NCI-H774 (cell line): ENCODE measurements at regions not wholly inside any gene's neighbourhood (a gene's known extent, or its start where the extent isn't known, plus 50 kb on each side); places are given as distances from the start of the nearest gene placed in this dataset.
A peak's percentile ranks its signal among the peaks of the same experiment; 100 is the strongest.

Source experiments
- DNase-seq: peaks from one replicate; lab custom pipeline; 2025; lab: John Stamatoyannopoulos, UW

DNA sequence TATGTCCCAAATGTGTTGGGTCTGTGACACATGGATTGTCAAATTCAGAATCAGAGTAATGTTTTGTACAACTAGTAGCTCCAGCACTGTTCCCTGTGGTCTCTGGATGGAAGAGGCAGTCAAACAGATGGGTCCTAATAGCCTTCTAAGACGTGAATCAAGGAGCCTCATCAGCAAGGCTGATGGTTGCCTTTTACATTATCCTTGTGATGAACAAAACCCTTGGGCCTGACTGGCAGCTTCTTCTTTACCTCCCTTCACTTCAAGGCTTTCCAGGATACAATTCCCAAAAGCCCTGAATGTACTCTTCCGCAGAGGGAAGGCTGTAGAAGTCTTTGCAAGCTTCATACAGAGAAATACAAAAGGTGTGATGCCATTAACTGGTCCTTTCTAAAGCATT, 633.3 kb downstream of the USP25 start:
- no peak for DNase-seq

DNA sequence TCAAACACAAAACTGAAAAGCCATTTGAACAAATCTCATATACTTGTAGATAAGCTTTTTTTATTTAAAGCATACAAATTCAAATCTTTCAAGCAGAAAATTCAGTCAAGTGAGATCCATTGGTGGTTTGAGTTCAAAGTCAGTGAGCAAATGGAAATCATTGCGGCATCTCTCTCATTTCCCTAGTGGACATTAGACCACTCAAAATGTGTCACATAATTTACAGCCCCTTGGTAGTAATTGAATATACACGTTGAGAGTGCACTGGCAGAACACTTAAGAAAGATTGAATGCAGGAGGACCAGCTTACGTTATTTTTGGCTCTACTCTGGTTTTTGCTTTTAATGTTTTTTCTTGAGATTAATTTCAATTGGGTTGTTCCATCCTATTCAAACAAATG, 633.7 kb downstream of the USP25 start:
- DNase-seq = no peak

DNA sequence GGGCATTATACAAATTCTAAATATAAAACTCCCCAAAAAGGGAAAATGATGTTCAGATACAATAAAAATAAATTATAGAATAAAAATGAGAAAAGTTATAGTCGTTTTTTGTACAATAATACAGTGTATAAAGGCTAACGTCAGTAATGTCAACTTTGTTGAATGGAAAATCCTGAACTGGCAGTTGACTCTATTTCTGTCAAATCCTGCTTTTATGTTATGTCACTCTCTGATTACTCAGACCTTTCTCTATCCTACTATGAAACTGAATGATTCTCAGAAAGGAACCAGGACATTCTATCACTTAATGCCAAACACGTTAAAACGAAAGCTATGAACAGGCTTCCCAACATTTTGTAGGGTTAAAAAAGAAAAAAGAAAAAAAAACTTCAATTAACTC, 636.4 kb downstream of the USP25 start:
- no peak for DNase-seq

DNA sequence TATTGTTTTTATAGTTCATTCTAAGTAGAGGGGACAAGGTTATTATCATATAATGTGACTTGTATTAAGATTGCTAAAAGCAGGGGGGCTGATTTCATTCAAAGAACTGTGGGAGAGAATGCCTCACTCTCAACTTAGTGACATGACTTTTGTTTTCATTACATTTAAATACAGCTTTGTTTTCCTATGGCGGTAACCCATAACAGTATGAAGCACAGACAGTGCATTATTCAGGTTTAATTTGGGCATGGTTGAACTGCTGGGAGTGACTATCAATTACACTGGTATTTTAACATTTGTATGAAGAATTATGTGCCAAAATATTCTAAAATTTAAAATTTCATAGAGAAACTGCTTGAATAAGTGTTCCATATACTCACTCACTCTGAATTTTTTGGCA, 637.3 kb downstream of the USP25 start:
- no peak for DNase-seq

DNA sequence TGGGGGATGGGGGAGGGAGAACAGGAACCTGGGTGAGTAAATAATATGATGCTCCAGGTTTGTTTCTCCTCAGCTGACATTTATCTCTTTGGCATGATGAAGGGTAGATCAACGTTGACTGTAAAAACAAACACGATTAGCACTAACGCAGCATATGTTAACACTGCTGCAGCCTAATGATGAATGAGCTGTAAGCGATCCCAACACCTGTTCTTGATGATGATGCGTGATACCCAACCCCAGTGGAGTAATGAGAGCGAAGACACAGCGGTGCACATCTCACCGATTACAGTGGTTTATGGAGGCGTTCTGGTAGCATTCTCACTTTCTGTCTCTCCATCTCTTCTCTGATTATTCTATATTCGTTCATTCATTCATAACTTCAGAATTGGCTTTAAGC, 640.4 kb downstream of the USP25 start:
- DNase-seq = peak; percentile 20

DNA sequence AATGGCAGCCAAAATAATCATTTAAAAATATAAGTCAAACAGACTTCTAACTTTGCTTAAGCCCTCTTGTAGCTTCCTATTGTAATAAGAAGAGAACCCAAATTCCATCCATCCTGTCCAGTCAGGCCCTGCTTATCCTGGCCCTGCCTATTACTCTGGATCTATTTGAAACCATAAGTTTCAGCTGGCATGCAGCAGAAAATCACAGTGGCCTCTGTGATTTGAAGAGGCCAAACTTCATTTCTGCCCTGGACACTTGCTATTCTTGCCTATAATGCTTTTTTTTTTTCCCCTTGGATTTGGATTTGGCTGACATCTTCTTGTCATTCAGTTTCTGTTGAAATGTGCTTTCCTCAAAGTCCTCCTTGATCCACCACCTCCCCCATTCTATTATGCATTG, 642.8 kb downstream of the USP25 start:
- DNase-seq = no peak

DNA sequence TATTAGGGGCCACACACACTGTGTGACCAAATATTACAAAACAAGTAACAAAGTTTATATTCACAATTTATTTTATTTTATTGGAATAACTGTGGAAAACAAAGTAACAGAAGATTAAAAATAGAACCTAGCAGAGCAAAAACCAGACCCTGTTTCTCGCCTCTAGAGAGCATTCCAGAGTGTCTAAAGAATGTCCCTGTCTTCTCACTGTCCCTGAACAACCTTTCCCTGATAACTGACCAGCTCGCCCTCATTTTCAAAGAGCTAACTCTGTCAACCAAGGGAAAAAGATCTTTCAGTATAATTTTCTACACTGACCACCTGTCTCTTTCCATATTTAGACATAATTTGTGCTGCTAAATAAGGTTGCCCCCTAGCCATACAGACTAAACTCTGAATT, 646.9 kb downstream of the USP25 start:
- DNase-seq = no peak

DNA sequence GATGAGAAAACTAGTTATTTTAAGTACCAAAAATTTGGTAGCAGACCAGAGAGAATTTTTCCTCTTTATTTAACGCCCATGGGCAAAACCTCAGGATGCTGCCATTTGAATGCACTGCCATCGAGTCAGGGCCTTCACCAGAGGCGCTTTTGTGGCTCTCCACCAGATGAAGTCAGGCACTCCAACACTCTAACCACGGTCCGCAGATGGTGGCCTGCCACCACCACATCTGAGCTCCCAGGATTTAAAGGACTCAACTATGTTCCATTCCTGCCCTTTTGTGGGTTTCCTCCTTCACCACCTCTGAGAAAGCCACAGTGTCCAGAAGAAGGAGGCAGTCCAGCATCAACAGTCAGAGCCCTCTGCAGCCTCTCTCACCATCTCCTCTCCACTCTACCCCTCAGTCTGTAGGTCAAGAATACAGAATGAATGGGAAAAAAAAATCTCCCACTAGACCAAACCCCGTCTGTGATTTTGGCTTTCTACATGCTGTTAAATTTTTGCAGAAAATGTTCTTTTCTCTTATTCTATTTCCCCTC, 647.4 kb downstream of the USP25 start:
- no peak for DNase-seq

DNA sequence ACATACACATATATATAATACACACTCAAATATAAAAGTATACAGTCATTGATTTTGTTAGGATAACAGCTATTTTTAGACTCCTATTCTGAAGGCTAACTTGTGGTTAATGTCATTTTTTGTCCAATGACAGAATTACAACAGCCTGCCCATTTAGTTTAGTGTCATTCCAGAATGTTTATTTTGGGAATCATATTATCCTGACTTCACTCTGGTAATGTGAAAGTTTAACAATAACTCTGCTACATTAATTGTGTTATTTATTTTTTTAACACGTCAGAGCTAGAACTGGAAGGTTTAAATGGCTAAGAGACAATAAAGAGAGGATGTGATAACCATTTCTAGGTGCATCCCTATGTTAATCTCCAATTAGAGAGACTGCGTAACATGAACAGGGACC, 648.1 kb downstream of the USP25 start:
- DNase-seq = no peak

DNA sequence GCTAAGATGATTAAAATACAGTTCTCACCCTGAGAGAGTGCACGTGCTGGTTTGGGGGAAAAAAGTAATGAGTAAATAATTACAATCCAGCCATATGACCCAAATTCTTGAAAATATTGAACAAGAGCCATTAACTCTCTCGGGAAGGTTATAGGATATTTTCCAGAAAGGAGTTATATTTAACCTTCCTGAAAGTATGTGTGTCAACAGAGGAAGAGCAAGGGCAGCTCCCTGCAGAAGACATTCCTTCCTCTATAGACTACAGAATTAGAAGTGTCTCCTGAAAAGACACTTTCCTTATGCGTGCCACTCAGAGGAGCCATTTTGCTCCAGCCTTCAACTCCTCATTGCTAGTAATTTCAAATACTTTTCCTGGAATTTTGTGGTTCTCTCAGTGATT, 648.7 kb downstream of the USP25 start:
- no peak for DNase-seq

DNA sequence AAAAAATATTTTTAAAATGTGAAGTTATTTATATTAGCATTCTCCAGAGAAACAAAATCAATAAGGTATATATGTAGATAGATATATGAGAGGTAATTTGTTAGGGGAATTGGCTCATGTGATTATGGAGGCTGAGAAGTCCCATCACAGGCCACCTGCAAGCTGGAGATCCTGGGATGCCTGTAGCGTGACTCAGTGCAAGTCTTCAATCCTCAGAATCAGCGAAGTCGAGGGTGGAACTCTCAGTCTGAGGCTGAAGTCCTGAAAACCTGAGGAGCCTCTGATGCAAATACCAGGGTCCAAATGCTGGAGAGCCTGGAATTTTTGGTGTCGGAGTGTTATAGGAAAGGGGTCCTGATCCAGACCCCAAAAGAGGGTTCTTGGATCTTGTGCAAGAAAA, 658.5 kb downstream of the USP25 start:
- no peak for DNase-seq

DNA sequence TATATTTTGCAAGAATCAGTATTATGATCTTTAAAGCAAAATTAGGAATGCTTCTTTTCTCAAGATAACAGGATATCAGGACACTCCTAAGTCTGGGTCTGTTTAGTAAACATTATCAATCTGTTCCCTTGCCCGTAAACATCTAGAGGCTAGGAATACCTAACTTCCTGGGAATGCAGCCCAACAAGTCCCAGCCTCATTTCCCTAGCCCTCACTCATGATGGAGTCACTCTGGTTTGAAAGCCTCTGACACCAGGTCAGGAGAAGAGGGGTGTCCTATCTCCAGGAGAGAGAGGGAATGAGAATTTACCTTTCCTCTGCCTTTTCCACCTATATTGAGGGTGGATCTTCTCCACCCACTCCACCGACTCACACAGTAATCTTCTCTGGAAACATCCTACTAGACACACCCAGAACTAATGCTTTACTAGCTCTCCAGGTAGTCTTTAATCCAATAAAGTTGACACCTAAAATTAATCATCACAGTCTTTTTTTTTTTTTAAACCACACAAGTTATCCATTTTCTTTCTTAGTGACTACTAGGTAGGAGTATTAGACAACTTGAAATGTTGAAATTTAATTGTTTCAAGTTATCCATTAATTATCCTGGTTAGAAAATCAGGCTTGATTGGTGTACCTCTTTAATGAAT, 659.3 kb downstream of the USP25 start:
- no peak for DNase-seq

DNA sequence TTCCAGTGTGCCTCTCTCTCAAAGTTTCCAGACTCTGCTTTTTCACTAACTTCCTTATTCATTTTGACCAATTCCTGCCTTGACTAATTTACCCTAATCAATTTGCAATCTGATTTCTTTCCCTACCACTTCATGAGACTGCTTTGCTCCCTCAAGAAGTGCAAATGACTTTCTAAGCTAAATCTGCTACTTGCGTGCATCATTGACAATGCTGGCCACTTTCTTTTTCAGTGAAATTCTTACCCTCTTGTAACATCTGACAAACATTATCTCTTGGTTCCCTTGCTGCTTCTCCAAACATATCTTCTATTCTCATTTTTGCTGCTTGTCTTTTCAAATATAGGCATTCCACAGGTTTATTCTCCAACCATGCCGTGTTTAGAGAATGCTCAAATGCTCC, 659.9 kb downstream of the USP25 start:
- no peak for DNase-seq

DNA sequence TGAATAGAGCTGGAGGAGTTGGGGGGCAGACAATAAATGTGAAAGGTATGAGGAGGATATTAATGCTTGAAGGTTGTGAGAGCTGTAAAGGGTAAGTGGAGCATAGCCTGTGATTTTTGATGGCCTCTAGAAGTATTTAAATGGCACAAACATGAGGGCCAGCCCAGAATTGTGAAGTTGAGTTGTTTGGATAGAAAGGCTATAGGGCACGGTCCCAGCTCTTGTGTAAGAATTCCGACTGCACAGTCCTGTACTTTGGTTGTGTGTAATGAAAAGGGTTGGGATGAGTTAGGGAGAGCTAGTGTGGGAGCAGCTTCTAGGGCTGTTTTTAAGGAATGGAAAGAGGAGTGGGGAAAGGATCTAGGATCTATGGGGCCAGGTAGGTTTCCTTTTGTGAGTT, 665.5 kb downstream of the USP25 start:
- DNase-seq = no peak

DNA sequence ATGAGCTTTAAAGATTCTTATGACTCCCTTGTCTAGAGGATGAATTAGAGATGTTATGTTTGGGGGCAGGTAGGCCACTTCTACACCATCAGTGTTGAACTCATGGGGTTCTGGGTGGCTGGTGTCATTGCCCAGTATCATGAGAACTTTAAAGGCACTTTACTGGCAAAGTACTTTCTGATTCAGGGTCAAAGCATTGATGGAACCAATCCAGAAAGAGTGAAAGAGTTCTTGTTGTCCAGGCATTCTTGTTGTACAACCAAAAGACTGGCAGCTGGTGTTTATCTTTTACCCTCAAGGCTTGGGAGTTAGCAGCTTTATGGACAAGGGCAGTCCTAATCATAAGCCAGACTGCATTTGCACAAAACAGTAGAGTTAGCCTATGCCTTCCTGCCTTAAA, 673.0 kb downstream of the USP25 start:
- no peak for DNase-seq

DNA sequence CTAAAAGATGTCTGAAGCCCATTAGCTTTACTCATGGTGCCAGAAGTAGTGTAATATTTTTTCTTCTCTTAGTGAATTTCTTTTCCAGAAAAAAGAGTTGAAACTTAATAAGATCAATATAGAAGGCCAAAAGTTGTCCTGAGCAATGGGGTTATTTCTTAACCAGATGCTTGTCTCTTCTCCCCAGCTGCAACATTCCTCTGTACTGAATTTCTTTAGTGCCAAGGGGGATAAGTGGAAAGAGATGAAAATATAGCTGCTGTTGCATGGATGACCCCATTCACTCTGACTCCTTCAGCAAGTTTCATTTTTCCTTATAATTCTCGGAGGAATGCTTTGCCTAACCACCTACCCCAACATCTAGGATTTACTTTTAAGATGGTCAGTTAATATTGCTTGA, 675.0 kb downstream of the USP25 start:
- DNase-seq = no peak

DNA sequence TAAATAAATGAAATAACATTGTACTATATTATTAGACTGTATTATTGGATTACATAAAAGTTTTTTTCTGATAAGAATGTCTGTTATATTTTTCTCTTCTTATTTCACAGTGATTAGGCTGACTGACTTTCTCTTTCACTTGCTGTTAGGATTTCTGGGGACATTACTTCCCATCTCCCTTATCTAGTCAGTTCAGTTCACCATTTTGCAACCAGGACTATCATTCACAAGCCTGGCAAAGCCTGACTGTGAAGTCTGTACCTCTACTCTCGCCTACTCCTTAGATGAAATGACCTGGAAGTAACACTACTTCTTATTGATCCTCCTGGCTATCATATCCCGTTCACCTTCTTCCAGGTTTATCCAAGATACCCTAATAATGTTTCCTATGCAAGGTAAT, 676.6 kb downstream of the USP25 start:
- DNase-seq = no peak

DNA sequence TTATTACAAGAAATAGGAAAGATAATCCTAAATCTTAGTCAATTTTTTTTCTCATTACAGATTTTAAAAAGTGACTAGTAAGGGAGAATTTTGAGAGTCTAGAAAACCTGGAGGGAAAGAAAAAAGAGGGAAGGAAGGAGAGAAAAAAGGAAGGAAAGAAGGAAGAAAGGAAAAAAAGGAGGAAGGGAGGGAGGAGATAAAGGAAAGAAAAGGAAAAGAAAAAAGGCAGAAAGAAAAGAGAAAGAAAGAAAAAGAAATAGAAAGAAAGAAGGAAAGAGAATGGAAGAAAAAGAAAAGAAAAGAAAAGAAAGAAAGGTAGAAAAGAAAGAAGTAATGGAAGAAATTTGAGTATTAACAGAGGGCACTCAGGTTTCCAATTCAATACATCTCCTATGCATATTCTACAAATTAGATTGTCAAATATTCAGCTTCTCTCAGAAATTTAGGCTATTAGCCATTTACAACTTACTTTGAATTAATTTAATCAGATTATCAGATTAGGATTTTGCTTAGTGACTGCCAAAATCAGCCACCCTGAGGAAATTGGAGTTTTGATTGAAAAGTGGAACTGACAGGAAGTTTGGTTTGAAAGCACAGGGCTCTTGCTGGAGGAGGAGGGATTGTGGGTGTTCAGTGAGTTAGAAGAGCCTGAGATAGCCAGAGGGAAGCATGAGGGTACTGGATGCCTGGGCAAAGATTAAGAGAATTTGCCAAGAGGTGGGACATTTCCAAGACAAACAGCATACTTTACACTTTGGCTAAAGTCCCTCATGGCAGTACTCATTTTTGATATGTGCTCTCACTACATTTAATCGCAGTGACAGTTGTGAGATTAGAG, 677.8 kb downstream of the USP25 start:
- DNase-seq = no peak

DNA sequence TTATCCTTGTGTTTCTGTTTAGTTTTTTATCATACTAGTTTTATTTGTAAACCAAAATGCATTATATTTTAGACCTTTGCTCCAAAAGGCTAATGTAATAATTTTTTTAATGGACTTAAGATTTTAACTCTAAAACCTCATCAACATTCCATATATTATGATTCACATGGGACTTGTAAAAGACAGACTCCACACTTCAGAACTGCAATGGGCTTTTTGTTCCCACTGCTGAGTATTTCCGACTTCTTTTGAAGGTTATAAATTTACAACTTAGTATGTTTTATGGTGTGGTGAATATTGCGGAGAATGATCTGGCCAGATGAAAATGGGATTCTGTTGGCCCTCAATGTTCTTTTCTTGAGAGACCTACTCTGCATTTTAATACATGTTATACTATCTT, 678.5 kb downstream of the USP25 start:
- DNase-seq = no peak

DNA sequence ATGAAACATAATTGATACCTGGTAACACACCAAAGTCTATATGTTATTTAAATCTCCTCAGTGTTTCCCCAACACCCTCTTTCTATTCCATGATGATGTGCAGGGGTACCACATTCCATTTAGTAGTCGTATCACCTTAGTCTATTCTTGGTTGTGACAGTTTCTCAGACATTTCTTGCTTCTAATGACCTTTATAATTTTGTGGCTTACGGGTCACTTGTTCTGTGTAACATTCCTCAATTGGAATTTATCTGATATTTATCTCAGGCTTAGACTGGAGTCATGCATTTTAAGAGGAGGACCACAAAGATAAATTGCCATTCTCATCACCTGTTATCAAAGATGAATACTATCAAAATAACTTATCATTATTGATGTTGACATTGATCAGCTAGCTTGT, 679.6 kb downstream of the USP25 start:
- DNase-seq = no peak

DNA sequence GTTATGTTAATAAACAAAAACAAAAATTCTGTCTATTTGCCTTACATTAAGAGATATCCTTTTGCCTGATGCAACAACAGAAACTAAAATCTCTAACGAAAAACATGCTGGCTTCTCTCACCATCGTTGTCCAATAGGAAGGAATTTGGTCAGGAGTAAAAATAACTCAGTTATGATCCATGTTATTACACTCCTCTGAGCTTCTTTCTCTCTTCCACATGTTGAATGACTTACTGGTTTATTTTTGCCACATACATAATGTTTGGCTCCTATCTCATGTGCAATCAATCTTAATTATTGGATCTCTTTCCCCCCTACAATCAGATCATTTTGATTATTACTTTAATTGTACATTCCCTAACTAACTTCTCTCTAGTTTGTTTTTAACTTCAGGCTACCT, 688.4 kb downstream of the USP25 start:
- no peak for DNase-seq

DNA sequence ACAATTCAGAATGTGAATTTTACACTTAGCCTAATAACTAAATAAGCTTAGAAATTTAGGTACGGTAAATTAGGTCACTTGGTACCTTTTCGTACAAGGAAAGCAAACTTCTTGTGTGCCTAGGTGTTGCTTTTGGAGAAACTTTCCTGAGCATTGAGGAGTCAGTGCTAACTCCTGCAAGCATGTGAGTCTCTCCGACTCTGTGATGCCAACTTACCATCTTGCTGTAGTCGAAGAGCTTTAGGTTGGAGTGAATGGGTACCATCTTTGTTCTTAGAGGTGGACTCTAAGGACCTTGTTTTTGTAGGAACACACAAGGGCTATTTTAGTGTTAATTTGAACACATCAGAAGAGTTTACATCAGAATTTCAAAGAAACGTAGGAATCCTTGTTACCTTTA, 688.9 kb downstream of the USP25 start:
- no peak for DNase-seq

DNA sequence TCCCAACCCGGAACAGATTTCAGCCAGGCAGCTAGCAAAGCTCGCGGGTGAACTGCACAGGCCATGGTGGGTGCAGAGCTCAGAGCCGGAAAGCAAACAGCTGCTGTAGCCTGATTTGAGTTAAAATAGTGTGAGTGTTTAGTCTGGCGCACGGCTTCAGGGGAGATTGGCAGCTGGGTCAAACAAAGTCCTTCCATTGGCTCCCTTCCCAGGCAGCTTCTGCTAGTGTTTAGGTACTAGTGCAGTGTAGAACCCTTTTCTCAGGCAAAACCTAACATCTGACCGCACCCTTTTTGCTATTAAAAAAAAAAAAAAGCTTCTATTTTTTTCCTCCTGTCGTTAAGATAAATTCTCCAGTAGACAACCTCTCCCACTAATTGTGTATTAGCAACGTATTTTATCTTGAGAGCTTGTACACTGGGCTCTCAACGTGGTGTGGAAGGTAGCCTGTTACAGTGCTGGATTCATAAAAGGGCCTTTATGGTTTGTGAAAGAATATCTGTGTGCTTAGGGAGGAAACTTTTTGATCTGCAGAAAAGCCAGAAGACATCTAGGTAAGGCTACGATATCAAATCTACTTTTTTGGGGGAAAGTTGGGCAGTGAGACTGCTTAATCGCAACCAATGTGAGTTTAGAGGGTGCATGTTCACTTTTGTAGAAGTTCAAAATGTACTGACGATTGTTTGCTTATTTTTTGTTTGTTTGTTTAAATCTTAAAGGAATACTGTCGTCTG, 689.6 kb downstream of the USP25 start:
- peak; percentile 91 for DNase-seq
